ENCODE measurements at regions not wholly inside any gene's neighbourhood (a gene's known extent, or its start where the extent isn't known, plus 50 kb on each side); places are given as distances from the start of the nearest gene placed in this dataset.

DNA sequence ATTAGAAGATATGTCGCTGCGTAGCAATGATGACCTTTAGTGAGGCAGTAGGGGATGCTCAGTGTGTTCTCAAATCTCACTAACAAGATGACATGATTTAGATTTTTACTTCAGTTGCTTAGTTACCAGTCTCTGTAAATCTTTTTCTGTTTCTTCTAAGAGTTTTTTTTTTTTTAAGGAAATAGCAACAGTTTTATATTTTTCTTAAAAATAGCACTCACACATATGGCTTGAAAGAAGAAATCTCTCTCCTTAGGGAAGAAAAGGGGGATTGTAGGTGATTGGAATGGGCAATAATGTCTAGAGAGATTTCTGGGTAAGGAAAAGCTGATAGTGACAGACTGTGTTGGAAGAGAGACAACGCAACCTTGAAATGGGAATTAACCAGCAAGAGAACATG, 524.6 kb upstream of the ARPP21 start:
- Histone ChIP-seq H3K4me2 (ENCODE audit: control insufficient read depth, insufficient read depth) (no peak overlapping the region), H3K4me3 (no peak overlapping the region), H3K27me3 (replicated peaks in 1 of 2; ENCODE audit: control insufficient read depth in 2 of 2, insufficient read depth in 2 of 2, low read length in 1 of 2) (no peaks in the 10 kb centered on the region), H3K4me1 (ENCODE audit: control insufficient read depth, insufficient read depth, low read length) (no peaks in the 10 kb centered on the region), H3K36me3 (ENCODE audit: control insufficient read depth in 2 of 2, insufficient read depth in 2 of 2, low read length in 1 of 2) (no peaks in the 10 kb centered on the region), H4K20me1 (ENCODE audit: control insufficient read depth, insufficient read depth) (no peaks in the 10 kb centered on the region), H3K9ac (ENCODE audit: control insufficient read depth, insufficient read depth, low read length) (no peak overlapping the region), H3K9me3 (replicated peaks; ENCODE audit: control insufficient read depth, insufficient read depth, low read length) (no peaks in the 10 kb centered on the region), H2AFZ (ENCODE audit: control insufficient read depth, low read depth, low read length) (no peak overlapping the region), H3K79me2 (ENCODE audit: control insufficient read depth, insufficient read depth, low read length) (no peaks in the 10 kb centered on the region), H3K27ac (ENCODE audit: control insufficient read depth, insufficient read depth) (no peak overlapping the region)
- ATAC-seq (no peak), FAIRE-seq (no peak), DNase-seq (ENCODE audit: low read depth, low spot score) (no peak)
- in situ Hi-C loops (cut with MboI) (no loop called here), intact Hi-C loops (cut with micrococcal nuclease; ENCODE audit: unreplicated experiment) (no loop called here)
- TF ChIP-seq EED (IDR thresholded peaks at IDR 0.05; ENCODE audit: low read depth), result no peak
- TF ChIP-seq, protein P1, sequence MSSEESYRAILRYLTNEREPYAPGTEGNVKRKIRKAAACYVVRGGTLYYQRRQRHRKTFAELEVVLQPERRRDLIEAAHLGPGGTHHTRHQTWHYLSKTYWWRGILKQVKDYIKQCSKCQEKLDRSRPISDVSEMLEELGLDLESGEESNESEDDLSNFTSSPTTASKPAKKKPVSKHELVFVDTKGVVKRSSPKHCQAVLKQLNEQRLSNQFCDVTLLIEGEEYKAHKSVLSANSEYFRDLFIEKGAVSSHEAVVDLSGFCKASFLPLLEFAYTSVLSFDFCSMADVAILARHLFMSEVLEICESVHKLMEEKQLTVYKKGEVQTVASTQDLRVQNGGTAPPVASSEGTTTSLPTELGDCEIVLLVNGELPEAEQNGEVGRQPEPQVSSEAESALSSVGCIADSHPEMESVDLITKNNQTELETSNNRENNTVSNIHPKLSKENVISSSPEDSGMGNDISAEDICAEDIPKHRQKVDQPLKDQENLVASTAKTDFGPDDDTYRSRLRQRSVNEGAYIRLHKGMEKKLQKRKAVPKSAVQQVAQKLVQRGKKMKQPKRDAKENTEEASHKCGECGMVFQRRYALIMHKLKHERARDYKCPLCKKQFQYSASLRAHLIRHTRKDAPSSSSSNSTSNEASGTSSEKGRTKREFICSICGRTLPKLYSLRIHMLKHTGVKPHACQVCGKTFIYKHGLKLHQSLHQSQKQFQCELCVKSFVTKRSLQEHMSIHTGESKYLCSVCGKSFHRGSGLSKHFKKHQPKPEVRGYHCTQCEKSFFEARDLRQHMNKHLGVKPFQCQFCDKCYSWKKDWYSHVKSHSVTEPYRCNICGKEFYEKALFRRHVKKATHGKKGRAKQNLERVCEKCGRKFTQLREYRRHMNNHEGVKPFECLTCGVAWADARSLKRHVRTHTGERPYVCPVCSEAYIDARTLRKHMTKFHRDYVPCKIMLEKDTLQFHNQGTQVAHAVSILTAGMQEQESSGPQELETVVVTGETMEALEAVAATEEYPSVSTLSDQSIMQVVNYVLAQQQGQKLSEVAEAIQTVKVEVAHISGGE (CRISPR knock-in tag; IDR thresholded peaks at IDR 0.05), result no peak
- no peak for TF ChIP-seq NRF1 (conservative IDR thresholded peaks at IDR 0.05; ENCODE audit: low read depth, low read length)
- TF ChIP-seq, protein P2, sequence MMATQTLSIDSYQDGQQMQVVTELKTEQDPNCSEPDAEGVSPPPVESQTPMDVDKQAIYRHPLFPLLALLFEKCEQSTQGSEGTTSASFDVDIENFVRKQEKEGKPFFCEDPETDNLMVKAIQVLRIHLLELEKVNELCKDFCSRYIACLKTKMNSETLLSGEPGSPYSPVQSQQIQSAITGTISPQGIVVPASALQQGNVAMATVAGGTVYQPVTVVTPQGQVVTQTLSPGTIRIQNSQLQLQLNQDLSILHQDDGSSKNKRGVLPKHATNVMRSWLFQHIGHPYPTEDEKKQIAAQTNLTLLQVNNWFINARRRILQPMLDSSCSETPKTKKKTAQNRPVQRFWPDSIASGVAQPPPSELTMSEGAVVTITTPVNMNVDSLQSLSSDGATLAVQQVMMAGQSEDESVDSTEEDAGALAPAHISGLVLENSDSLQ (IDR thresholded peaks at IDR 0.05), result no peak
- no peak for TF ChIP-seq CBX5 (IDR thresholded peaks at IDR 0.05; ENCODE audit: low read depth)
- no peak for TF ChIP-seq WRNIP1 (IDR thresholded peaks at IDR 0.05; ENCODE audit: borderline replicate concordance, low read depth, low read length)
- TF ChIP-seq, protein P3, sequence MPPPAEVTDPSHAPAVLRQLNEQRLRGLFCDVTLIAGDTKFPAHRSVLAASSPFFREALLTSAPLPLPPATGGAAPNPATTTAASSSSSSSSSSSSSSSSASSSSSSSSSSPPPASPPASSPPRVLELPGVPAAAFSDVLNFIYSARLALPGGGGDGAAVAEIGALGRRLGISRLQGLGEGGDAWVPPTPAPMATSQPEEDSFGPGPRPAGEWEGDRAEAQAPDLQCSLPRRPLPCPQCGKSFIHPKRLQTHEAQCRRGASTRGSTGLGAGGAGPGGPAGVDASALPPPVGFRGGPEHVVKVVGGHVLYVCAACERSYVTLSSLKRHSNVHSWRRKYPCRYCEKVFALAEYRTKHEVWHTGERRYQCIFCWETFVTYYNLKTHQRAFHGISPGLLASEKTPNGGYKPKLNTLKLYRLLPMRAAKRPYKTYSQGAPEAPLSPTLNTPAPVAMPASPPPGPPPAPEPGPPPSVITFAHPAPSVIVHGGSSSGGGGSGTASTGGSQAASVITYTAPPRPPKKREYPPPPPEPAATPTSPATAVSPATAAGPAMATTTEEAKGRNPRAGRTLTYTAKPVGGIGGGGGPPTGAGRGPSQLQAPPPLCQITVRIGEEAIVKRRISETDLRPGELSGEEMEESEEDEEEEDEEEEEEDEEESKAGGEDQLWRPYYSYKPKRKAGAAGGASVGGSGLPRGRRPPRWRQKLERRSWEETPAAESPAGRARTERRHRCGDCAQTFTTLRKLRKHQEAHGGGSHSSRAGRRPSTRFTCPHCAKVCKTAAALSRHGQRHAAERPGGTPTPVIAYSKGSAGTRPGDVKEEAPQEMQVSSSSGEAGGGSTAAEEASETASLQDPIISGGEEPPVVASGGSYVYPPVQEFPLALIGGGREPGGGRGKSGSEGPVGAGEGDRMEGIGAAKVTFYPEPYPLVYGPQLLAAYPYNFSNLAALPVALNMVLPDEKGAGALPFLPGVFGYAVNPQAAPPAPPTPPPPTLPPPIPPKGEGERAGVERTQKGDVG (CRISPR knock-in tag; IDR thresholded peaks at IDR 0.05), result no peak
- CTCF ChIA-PET, result no interaction called here
- RAD21 ChIA-PET (ENCODE audit: unreplicated experiment), result no interaction called here
- POLR2A ChIA-PET, result no interaction called here
- WGBS (ENCODE audit: insufficient coverage, insufficient replicate concordance, low lambda C conversion rate, missing lambda C conversion rate), result 84% methylated on average over 3 of the region's 3 CpGs
- BruUV-seq (replicated peaks), result no TSS peak
- SMC1A ChIA-PET (ENCODE audit: uncharacterized antibody, unreplicated experiment), result no interaction called here
